ENCODE measurements at regions not wholly inside any gene's neighbourhood (a gene's known extent, or its start where the extent isn't known, plus 50 kb on each side); places are given as distances from the start of the nearest gene placed in this dataset.

GRCh38 chr13:42673677-42674076 lies 99.7 kb downstream of the TNFSF11 start (continued):
- no peak for TF ChIP-seq TEAD4 (IDR thresholded peaks at IDR 0.05; ENCODE audit: borderline replicate concordance, insufficient read depth)

DNA sequence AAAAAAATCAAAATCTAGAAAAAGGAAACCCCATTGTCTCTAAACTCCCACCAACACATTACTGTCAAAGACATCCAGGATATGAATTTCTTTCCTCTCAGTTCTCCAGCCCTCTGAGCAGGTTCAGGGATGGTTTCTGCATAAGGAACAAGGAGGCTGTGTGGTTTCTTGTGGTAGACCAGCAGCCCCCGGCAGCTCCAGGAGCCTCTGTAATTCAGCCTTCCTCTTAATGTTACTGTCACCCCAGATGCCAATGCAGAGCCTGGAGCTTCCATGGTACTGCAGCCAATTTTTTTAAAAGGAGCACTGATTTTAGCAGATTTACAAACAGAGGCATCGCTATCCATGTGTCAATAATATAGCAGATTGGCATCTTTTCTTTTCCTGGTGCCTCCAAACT lies 100.6 kb upstream of the FAM216B start:
- no peak overlapping the region for H2AFZ ChIP-seq (ENCODE audit: low read depth)
- no peak overlapping the region for H3K27ac ChIP-seq (ENCODE audit: low read depth in 2 of 2, low read length in 1 of 2)
- no peaks in the 10 kb centered on the region for H3K36me3 ChIP-seq (replicated peaks in 1 of 2; ENCODE audit: control insufficient read depth in 1 of 2, insufficient read depth in 2 of 2, low read length in 1 of 2)
- no peaks in the 10 kb centered on the region for H4K20me1 ChIP-seq (ENCODE audit: insufficient read depth)
- H3K4me1 ChIP-seq (ENCODE audit: control insufficient read depth in 1 of 2, insufficient read depth in 2 of 2, low read depth in 1 of 2, low read length in 1 of 2) = no peaks in the 10 kb centered on the region
- H3K9me2 ChIP-seq = no peaks in the 10 kb centered on the region
- ChIA-PET CTCF (no interaction called here), POLR2A (no interaction called here)
- H3K9ac ChIP-seq = no peak overlapping the region
- H3K4me2 ChIP-seq = no peak overlapping the region
- H3K9me3 ChIP-seq = no peaks in the 10 kb centered on the region
- no peaks in the 10 kb centered on the region for H3K27me3 ChIP-seq (ENCODE audit: insufficient read depth)
- H3F3A ChIP-seq (replicated peaks; ENCODE audit: insufficient read depth) = no peaks in the 10 kb centered on the region
- H3K79me2 ChIP-seq (ENCODE audit: insufficient read depth) = no peaks in the 10 kb centered on the region
- no peak for DNase-seq
- TF ChIP-seq YY1 (IDR thresholded peaks at IDR 0.05; ENCODE audit: low read depth) (no peak), FOXJ3 (CRISPR knock-in tag; IDR thresholded peaks at IDR 0.05) (no peak), GATA2 (CRISPR knock-in tag; IDR thresholded peaks at IDR 0.05) (no peak), NFIC (IDR thresholded peaks at IDR 0.05; ENCODE audit: borderline replicate concordance) (no peak), RCOR1 (IDR thresholded peaks at IDR 0.05; ENCODE audit: low read length) (no peak), FOSL2 (IDR thresholded peaks at IDR 0.05; ENCODE audit: borderline replicate concordance, low read depth) (no peak), POLR2AphosphoS5 (IDR thresholded peaks at IDR 0.05; ENCODE audit: low read depth, low read length) (no peak), ELF1 (IDR thresholded peaks at IDR 0.05) (no peak), RAD21 (IDR thresholded peaks at IDR 0.05; ENCODE audit: low read length) (no peak)
- TF ChIP-seq, protein P1, sequence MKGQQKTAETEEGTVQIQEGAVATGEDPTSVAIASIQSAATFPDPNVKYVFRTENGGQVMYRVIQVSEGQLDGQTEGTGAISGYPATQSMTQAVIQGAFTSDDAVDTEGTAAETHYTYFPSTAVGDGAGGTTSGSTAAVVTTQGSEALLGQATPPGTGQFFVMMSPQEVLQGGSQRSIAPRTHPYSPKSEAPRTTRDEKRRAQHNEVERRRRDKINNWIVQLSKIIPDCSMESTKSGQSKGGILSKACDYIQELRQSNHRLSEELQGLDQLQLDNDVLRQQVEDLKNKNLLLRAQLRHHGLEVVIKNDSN (IDR thresholded peaks at IDR 0.05; ENCODE audit: borderline replicate concordance, low read depth) = no peak
- TF ChIP-seq, protein P2, sequence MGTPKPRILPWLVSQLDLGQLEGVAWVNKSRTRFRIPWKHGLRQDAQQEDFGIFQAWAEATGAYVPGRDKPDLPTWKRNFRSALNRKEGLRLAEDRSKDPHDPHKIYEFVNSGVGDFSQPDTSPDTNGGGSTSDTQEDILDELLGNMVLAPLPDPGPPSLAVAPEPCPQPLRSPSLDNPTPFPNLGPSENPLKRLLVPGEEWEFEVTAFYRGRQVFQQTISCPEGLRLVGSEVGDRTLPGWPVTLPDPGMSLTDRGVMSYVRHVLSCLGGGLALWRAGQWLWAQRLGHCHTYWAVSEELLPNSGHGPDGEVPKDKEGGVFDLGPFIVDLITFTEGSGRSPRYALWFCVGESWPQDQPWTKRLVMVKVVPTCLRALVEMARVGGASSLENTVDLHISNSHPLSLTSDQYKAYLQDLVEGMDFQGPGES (IDR thresholded peaks at IDR 0.05; ENCODE audit: low read depth, low read length) = no peak
- TF ChIP-seq, protein P3, sequence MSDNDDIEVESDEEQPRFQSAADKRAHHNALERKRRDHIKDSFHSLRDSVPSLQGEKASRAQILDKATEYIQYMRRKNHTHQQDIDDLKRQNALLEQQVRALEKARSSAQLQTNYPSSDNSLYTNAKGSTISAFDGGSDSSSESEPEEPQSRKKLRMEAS (IDR thresholded peaks at IDR 0.05; ENCODE audit: low read depth) = no peak
- H3K4me3 ChIP-seq (ENCODE audit: low read depth in 2 of 2, low read length in 1 of 2) = no peak overlapping the region
- WGBS (ENCODE audit: low lambda C conversion rate) = 0% methylated on average over 1 of the region's 2 CpGs

DNA sequence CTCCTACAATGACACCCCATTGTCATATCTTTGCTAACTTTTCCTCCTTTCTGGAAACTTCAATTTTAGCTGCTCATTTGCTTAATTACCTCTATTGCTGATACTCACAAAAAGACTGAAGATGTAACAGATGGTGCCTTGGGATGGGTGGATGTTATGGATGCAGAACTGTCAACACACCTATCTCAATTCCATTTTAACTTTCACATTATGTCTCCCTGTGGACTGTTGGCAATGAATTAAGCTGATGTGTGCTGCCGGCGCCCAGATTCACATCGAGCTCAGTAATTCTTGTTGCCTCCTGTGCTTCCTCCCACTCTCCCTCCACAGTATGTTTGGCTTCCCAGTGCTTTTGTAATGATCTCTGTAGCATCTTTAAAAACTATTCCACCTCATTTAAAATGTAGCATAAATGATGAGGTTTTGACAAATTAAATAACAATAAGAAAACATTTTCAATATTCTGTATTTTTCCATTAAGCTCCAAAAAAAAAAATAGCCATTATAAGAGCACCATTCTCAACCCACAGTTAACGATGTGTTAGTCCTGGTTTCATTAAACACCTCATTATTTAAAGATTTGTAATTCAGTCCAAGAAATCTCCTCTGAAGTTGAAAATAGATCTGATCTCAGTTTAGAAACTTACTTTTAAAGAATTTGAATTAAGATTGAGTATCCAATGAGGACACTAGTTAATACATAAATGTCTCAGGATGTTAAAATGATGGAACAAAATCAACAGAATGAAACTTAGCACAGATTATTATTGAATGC lies 99.9 kb upstream of the FAM216B start:
- no peaks in the 10 kb centered on the region for H3K27me3 ChIP-seq (ENCODE audit: insufficient read depth)
- no peak overlapping the region for H3K4me2 ChIP-seq
- no peaks in the 10 kb centered on the region for H3K4me1 ChIP-seq (ENCODE audit: control insufficient read depth in 1 of 2, insufficient read depth in 2 of 2, low read depth in 1 of 2, low read length in 1 of 2)
- no peaks in the 10 kb centered on the region for H3K79me2 ChIP-seq (ENCODE audit: insufficient read depth)
- no peak overlapping the region for H3K9ac ChIP-seq
- no peaks in the 10 kb centered on the region for H4K20me1 ChIP-seq (ENCODE audit: insufficient read depth)
- H3K9me3 ChIP-seq = no peaks in the 10 kb centered on the region
- H3F3A ChIP-seq (replicated peaks; ENCODE audit: insufficient read depth) = no peaks in the 10 kb centered on the region
- TF ChIP-seq RXRA (IDR thresholded peaks at IDR 0.05; ENCODE audit: borderline replicate concordance, low read depth) (no peak), RFX5 (IDR thresholded peaks at IDR 0.05; ENCODE audit: low read length) (no peak)
- TF ChIP-seq, protein P3 (IDR thresholded peaks at IDR 0.05; ENCODE audit: low read depth) = no peak
- TF ChIP-seq, protein P4, sequence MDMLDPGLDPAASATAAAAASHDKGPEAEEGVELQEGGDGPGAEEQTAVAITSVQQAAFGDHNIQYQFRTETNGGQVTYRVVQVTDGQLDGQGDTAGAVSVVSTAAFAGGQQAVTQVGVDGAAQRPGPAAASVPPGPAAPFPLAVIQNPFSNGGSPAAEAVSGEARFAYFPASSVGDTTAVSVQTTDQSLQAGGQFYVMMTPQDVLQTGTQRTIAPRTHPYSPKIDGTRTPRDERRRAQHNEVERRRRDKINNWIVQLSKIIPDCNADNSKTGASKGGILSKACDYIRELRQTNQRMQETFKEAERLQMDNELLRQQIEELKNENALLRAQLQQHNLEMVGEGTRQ (IDR thresholded peaks at IDR 0.05; ENCODE audit: borderline replicate concordance, low read depth, low read length) = no peak
- CTCF ChIA-PET = interaction anchor here (1.2 kb wide), 1 partner anchor 26 kb away, joined by 3 read pairs; no protein-coding TSS in a partner anchor
- no peaks in the 10 kb centered on the region for H3K9me2 ChIP-seq
- H3K27ac ChIP-seq (ENCODE audit: low read depth in 2 of 2, low read length in 1 of 2) = no peak overlapping the region
- H2AFZ ChIP-seq (ENCODE audit: low read depth) = no peak overlapping the region
- POLR2A ChIA-PET = no interaction called here
- H3K4me3 ChIP-seq (ENCODE audit: low read depth in 2 of 2, low read length in 1 of 2) = no peak overlapping the region
- H3K36me3 ChIP-seq (replicated peaks in 1 of 2; ENCODE audit: control insufficient read depth in 1 of 2, insufficient read depth in 2 of 2, low read length in 1 of 2) = no peaks in the 10 kb centered on the region
- 86% methylated on average over 4 of the region's 4 CpGs for WGBS (ENCODE audit: low lambda C conversion rate)
- no peak for DNase-seq
